HEK293 (cell line): ENCODE measurements at regions not wholly inside any gene's neighbourhood (a gene's known extent, or its start where the extent isn't known, plus 50 kb on each side); places are given as distances from the start of the nearest gene placed in this dataset.

Experiments
- CTCF ChIA-PET: fragments of 350-600 bp; formaldehyde crosslinking; extraction: SDS; loops from one replicate; lab custom pipeline; 2021; ENCODE audit warnings: antibody characterized with exemption; lab: Yijun Ruan, JAX
- POLR2A ChIA-PET: fragments of 300-600 bp; formaldehyde crosslinking; extraction: SDS; loops from one replicate; lab custom pipeline; 2020; ENCODE audit warnings: antibody characterized with exemption, inconsistent platforms; lab: Yijun Ruan, JAX
- H3K27ac ChIP-seq: fragments of 200-500 bp; sonication (Bioruptor generic); 2 replicates; pipeline ENCODE4 v1.5.1; 2014; ENCODE audit warnings: low read depth, low read length, control low read depth, inconsistent platforms; ENCODE audit errors: extremely low read depth
- H3K36me3 ChIP-seq, 2 experiments: fragments of 200-500 bp in 1 of 2; sonication (Bioruptor generic) in 1 of 2; 1 replicate in 1 of 2; 2 replicates in 1 of 2; pipeline ENCODE4 v1.5.1; 2014 to 2017; ENCODE audit warnings: inconsistent platforms in 2 of 2, low read length in 2 of 2; ENCODE audit not compliant: control insufficient read depth in 2 of 2, insufficient read depth in 1 of 2
- H3K4me1 ChIP-seq: fragments of 200-500 bp; sonication (Bioruptor generic); 2 replicates; pipeline ENCODE4 v1.5.1; 2014; ENCODE audit warnings: mild to moderate bottlenecking, low read length, inconsistent platforms; ENCODE audit not compliant: control insufficient read depth, insufficient read depth
- H3K4me3 ChIP-seq: 2 replicates; pipeline ENCODE4 v1.5.1; 2011; ENCODE audit warnings: low read depth, mild to moderate bottlenecking, control low read depth, low read length, moderate library complexity
- H3K9me3 ChIP-seq: fragments of 200-500 bp; sonication (Bioruptor generic); 2 replicates; pipeline ENCODE4 v1.5.1; 2014; ENCODE audit warnings: low read depth, low read length, inconsistent platforms; ENCODE audit not compliant: control insufficient read depth, insufficient read depth
- FEZF1 ChIP-seq: fragments of 450-650 bp; formaldehyde crosslinking; IDR thresholded peaks from 2 replicates; pipeline ENCODE4 v1.5.1; 2016; ENCODE audit warnings: missing biosample characterization, missing genetic modification characterization
- HOXD13 ChIP-seq: sonication (generic); formaldehyde crosslinking; IDR thresholded peaks from 2 replicates; pipeline ENCODE4 v1.8.0; 2022; ENCODE audit warnings: missing genetic modification reagents, borderline replicate concordance
- KLF7 ChIP-seq: fragments of 450-650 bp; formaldehyde crosslinking; IDR thresholded peaks from 2 replicates; pipeline ENCODE4 v1.5.1; 2016; ENCODE audit warnings: missing biosample characterization, missing genetic modification characterization, borderline replicate concordance
- ZNF140 ChIP-seq: fragments of 450-650 bp; formaldehyde crosslinking; IDR thresholded peaks from 2 replicates; pipeline ENCODE4 v1.5.1; 2016; ENCODE audit warnings: missing biosample characterization, missing genetic modification characterization
- ZNF239 ChIP-seq: fragments of 450-650 bp; formaldehyde crosslinking; IDR thresholded peaks from 2 replicates; pipeline ENCODE4 v1.5.1; 2016; ENCODE audit warnings: missing biosample characterization, missing genetic modification characterization
- ZNF514 ChIP-seq: fragments of 450-650 bp; formaldehyde crosslinking; IDR thresholded peaks from 2 replicates; pipeline ENCODE4 v1.5.1; 2016; ENCODE audit warnings: missing biosample characterization, missing genetic modification characterization
- ZNF585B ChIP-seq: fragments of 450-650 bp; formaldehyde crosslinking; IDR thresholded peaks from 2 replicates; pipeline ENCODE4 v1.5.1; 2016; ENCODE audit warnings: missing biosample characterization, missing genetic modification characterization
- ZNF654 ChIP-seq: fragments of 450-650 bp; formaldehyde crosslinking; IDR thresholded peaks from 2 replicates; pipeline ENCODE4 v1.5.1; 2016; ENCODE audit warnings: low read depth, missing biosample characterization, missing genetic modification characterization
- ZNF76 ChIP-seq: fragments of 450-650 bp; formaldehyde crosslinking; IDR thresholded peaks from 2 replicates; pipeline ENCODE4; 2016; ENCODE audit warnings: low read depth, missing biosample characterization, missing genetic modification characterization, borderline replicate concordance
- ZNF830 ChIP-seq: fragments of 450-650 bp; IDR thresholded peaks from 2 replicates; pipeline ENCODE4 v1.5.0; 2018; ENCODE audit warnings: missing biosample characterization, missing genetic modification characterization, low read depth, mild to moderate bottlenecking, moderate library complexity
- TF ChIP-seq, protein P1 (sequence below): fragments of 450-650 bp; formaldehyde crosslinking; IDR thresholded peaks from 2 replicates; pipeline ENCODE4 v1.5.1; 2016; ENCODE audit warnings: missing biosample characterization, missing genetic modification characterization, borderline replicate concordance
- TF ChIP-seq, protein P2 (sequence below): fragments of 450-650 bp; IDR thresholded peaks from 2 replicates; pipeline ENCODE4 v1.5.1; 2018; ENCODE audit warnings: missing biosample characterization, mild to moderate bottlenecking, missing genetic modification characterization
- TF ChIP-seq, protein P3 (sequence below): fragments of 450-650 bp; formaldehyde crosslinking; IDR thresholded peaks from 2 replicates; pipeline ENCODE4 v1.5.1; 2016; ENCODE audit warnings: missing biosample characterization, missing genetic modification characterization
- TF ChIP-seq, protein P4 (sequence below): fragments of 450-650 bp; formaldehyde crosslinking; IDR thresholded peaks from 2 replicates; pipeline ENCODE4 v1.5.1; 2016; ENCODE audit warnings: missing biosample characterization, missing genetic modification characterization
- TF ChIP-seq, protein P5 (sequence below): fragments of 450-650 bp; formaldehyde crosslinking; IDR thresholded peaks from 2 replicates; pipeline ENCODE4 v1.5.1; 2016; ENCODE audit warnings: missing biosample characterization, missing genetic modification characterization

DNA sequence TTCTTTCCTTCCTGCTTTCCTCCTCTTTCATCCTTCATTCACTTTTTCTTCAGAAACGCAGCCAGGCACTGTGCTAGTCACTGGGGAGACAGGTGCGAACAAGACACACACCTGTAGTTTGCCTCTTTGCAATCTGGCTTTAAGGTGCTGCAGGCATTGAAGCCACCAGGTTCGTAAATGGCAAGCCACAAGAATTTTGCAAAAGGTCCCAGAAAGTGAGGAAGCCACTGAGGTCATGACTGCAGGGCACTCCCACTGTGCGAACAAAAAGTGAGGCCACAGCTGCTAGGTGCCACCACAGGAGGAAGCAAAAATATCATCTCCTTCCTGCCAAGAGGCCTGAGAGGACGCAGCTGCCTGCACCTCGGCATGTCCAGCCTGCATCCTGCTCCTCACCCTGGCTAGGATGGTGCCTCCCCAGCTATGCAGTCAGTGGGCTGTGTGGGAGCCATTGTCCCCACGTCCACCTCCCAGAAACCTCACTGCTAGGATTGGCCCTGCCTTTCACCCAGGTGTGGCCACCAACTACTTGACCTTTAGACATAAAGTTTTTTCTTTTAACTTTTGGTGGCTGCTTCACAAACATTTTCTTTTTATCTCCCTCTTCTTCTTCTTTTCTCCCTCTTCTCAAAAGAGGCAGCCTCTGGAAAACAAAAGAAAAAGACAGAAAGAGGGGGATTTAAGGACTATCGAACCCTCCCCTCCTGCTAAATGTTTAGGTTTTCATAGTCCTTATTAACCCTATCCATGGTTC is 230.8 kb downstream of the BCAS1 start:
- Histone ChIP-seq H3K27ac (no peak overlapping the region), H3K4me3 (no peak overlapping the region), H3K4me1 (no peaks in the 10 kb centered on the region), H3K9me3 (no peaks in the 10 kb centered on the region), H3K36me3 (no peaks in the 10 kb centered on the region)
- POLR2A ChIA-PET = no interaction called here
- TF ChIP-seq, protein P1, sequence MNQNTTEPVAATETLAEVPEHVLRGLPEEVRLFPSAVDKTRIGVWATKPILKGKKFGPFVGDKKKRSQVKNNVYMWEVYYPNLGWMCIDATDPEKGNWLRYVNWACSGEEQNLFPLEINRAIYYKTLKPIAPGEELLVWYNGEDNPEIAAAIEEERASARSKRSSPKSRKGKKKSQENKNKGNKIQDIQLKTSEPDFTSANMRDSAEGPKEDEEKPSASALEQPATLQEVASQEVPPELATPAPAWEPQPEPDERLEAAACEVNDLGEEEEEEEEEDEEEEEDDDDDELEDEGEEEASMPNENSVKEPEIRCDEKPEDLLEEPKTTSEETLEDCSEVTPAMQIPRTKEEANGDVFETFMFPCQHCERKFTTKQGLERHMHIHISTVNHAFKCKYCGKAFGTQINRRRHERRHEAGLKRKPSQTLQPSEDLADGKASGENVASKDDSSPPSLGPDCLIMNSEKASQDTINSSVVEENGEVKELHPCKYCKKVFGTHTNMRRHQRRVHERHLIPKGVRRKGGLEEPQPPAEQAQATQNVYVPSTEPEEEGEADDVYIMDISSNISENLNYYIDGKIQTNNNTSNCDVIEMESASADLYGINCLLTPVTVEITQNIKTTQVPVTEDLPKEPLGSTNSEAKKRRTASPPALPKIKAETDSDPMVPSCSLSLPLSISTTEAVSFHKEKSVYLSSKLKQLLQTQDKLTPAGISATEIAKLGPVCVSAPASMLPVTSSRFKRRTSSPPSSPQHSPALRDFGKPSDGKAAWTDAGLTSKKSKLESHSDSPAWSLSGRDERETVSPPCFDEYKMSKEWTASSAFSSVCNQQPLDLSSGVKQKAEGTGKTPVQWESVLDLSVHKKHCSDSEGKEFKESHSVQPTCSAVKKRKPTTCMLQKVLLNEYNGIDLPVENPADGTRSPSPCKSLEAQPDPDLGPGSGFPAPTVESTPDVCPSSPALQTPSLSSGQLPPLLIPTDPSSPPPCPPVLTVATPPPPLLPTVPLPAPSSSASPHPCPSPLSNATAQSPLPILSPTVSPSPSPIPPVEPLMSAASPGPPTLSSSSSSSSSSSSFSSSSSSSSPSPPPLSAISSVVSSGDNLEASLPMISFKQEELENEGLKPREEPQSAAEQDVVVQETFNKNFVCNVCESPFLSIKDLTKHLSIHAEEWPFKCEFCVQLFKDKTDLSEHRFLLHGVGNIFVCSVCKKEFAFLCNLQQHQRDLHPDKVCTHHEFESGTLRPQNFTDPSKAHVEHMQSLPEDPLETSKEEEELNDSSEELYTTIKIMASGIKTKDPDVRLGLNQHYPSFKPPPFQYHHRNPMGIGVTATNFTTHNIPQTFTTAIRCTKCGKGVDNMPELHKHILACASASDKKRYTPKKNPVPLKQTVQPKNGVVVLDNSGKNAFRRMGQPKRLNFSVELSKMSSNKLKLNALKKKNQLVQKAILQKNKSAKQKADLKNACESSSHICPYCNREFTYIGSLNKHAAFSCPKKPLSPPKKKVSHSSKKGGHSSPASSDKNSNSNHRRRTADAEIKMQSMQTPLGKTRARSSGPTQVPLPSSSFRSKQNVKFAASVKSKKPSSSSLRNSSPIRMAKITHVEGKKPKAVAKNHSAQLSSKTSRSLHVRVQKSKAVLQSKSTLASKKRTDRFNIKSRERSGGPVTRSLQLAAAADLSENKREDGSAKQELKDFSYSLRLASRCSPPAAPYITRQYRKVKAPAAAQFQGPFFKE (tag by site-specific recombination) = no peak
- TF ChIP-seq, protein P2, sequence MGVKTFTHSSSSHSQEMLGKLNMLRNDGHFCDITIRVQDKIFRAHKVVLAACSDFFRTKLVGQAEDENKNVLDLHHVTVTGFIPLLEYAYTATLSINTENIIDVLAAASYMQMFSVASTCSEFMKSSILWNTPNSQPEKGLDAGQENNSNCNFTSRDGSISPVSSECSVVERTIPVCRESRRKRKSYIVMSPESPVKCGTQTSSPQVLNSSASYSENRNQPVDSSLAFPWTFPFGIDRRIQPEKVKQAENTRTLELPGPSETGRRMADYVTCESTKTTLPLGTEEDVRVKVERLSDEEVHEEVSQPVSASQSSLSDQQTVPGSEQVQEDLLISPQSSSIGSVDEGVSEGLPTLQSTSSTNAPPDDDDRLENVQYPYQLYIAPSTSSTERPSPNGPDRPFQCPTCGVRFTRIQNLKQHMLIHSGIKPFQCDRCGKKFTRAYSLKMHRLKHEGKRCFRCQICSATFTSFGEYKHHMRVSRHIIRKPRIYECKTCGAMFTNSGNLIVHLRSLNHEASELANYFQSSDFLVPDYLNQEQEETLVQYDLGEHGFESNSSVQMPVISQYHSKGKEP (tag by site-specific recombination) = no peak
- TF ChIP-seq, protein P3, sequence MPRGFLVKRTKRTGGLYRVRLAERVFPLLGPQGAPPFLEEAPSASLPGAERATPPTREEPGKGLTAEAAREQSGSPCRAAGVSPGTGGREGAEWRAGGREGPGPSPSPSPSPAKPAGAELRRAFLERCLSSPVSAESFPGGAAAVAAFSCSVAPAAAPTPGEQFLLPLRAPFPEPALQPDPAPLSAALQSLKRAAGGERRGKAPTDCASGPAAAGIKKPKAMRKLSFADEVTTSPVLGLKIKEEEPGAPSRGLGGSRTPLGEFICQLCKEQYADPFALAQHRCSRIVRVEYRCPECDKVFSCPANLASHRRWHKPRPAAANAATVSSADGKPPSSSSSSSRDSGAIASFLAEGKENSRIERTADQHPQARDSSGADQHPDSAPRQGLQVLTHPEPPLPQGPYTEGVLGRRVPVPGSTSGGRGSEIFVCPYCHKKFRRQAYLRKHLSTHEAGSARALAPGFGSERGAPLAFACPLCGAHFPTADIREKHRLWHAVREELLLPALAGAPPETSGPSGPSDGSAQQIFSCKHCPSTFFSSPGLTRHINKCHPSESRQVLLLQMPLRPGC (tag by site-specific recombination) = no peak
- no peak for TF ChIP-seq ZNF76 (tag by site-specific recombination)
- CTCF ChIA-PET = no interaction called here

DNA sequence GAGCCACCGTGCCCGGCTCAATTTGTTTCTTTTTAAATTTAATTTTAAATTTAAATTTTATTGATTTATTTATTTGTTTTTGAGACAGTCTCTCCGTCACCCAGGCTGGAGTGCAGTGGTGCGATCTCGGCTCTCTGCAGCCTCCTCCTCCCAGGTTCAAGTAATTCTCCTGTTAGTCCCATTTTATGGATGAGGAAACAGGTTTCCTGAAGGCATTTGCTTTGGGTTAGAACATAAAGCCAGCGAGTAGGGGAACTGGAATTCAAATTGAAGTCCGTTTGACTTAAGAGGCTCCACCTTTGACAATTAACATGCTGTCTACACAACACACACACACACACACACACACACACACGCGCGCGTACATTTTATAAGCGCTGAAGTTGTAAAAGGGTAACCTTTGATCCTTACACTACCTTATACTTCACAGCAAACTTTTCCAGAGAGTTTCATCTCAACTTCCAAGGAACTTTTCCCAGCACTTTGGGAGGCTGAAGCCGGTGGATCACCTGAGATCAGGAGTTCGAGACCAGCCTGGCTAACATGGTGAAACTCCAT is 232.0 kb downstream of the BCAS1 start:
- Histone ChIP-seq H3K4me1 (no peaks in the 10 kb centered on the region), H3K36me3 (no peaks in the 10 kb centered on the region), H3K27ac (no peak overlapping the region), H3K9me3 (no peaks in the 10 kb centered on the region), H3K4me3 (no peak overlapping the region)
- POLR2A ChIA-PET = no interaction called here
- CTCF ChIA-PET = no interaction called here
- TF ChIP-seq, protein P4, sequence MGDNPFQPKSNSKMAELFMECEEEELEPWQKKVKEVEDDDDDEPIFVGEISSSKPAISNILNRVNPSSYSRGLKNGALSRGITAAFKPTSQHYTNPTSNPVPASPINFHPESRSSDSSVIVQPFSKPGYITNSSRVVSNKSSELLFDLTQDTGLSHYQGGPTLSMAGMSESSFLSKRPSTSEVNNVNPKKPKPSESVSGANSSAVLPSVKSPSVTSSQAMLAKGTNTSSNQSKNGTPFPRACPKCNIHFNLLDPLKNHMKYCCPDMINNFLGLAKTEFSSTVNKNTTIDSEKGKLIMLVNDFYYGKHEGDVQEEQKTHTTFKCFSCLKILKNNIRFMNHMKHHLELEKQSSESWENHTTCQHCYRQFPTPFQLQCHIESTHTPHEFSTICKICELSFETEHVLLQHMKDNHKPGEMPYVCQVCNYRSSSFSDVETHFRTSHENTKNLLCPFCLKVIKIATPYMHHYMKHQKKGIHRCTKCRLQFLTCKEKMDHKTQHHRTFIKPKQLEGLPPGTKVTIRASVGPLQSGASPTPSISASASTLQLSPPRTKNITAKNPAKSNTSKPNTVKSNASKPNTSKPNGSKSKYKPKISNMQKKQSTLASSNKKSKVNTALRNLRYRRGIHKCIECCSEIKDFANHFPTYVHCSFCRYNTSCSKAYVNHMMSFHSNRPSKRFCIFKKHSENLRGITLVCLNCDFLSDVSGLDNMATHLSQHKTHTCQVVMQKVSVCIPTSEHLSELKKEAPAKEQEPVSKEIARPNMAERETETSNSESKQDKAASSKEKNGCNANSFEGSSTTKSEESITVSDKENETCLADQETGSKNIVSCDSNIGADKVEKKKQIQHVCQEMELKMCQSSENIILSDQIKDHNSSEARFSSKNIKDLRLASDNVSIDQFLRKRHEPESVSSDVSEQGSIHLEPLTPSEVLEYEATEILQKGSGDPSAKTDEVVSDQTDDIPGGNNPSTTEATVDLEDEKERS (tag by site-specific recombination) = no peak
- TF ChIP-seq, protein P5, sequence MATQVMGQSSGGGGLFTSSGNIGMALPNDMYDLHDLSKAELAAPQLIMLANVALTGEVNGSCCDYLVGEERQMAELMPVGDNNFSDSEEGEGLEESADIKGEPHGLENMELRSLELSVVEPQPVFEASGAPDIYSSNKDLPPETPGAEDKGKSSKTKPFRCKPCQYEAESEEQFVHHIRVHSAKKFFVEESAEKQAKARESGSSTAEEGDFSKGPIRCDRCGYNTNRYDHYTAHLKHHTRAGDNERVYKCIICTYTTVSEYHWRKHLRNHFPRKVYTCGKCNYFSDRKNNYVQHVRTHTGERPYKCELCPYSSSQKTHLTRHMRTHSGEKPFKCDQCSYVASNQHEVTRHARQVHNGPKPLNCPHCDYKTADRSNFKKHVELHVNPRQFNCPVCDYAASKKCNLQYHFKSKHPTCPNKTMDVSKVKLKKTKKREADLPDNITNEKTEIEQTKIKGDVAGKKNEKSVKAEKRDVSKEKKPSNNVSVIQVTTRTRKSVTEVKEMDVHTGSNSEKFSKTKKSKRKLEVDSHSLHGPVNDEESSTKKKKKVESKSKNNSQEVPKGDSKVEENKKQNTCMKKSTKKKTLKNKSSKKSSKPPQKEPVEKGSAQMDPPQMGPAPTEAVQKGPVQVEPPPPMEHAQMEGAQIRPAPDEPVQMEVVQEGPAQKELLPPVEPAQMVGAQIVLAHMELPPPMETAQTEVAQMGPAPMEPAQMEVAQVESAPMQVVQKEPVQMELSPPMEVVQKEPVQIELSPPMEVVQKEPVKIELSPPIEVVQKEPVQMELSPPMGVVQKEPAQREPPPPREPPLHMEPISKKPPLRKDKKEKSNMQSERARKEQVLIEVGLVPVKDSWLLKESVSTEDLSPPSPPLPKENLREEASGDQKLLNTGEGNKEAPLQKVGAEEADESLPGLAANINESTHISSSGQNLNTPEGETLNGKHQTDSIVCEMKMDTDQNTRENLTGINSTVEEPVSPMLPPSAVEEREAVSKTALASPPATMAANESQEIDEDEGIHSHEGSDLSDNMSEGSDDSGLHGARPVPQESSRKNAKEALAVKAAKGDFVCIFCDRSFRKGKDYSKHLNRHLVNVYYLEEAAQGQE = no peak
- TF ChIP-seq HOXD13 (CRISPR knock-in tag) = no peak
- TF ChIP-seq ZNF830 = no peak
- TF ChIP-seq ZNF140 = no peak
- TF ChIP-seq ZNF514 (tag by site-specific recombination) = no peak
- TF ChIP-seq ZNF585B (tag by site-specific recombination) = no peak
- TF ChIP-seq KLF7 (tag by site-specific recombination) = no peak
- TF ChIP-seq ZNF654 (tag by site-specific recombination) = no peak
- no peak for TF ChIP-seq ZNF239 (tag by site-specific recombination)
- TF ChIP-seq FEZF1 (tag by site-specific recombination) = no peak
